Endothelial cell (in vitro differentiated cells): ENCODE measurements at regions not wholly inside any gene's neighbourhood (a gene's known extent, or its start where the extent isn't known, plus 50 kb on each side); places are given as distances from the start of the nearest gene placed in this dataset.

Experiments
- DNase-seq: peaks from one replicate; pipeline ENCODE4 v3.0.0; 2021; ENCODE audit warnings: low spot score
- H3K27ac Mint-ChIP-seq: one replicate; pipeline ENCODE4 v1.8.0; 2021; ENCODE audit warnings: mixed read lengths, inconsistent platforms; ENCODE audit not compliant: unreplicated experiment
- H3K27me3 Mint-ChIP-seq: one replicate; pipeline ENCODE4 v1.8.0; 2021; ENCODE audit warnings: mild to moderate bottlenecking, moderate library complexity, mixed read lengths, inconsistent platforms; ENCODE audit not compliant: unreplicated experiment
- H3K36me3 Mint-ChIP-seq: one replicate; pipeline ENCODE4 v1.8.0; 2021; ENCODE audit warnings: mild to moderate bottlenecking, low read depth, mixed read lengths, inconsistent platforms; ENCODE audit not compliant: unreplicated experiment
- H3K4me1 Mint-ChIP-seq: one replicate; pipeline ENCODE4 v1.8.0; 2021; ENCODE audit warnings: mild to moderate bottlenecking, mixed read lengths, inconsistent platforms; ENCODE audit not compliant: unreplicated experiment
- H3K4me3 Mint-ChIP-seq: one replicate; pipeline ENCODE4 v1.8.0; 2021; ENCODE audit warnings: mild to moderate bottlenecking, mixed read lengths, inconsistent platforms; ENCODE audit not compliant: unreplicated experiment
- H3K9me3 Mint-ChIP-seq: one replicate; pipeline ENCODE4 v1.8.0; 2021; ENCODE audit warnings: mixed read lengths, inconsistent platforms; ENCODE audit not compliant: unreplicated experiment
- CTCF ChIP-seq: fragments of 200-600 bp; sonication (generic); IDR thresholded peaks from one replicate; pipeline ENCODE4 v1.5.0; 2021; ENCODE audit warnings: antibody characterized with exemption; ENCODE audit not compliant: unreplicated experiment

- no peak for TF ChIP-seq CTCF
- Mint-ChIP-seq H3K4me1 (peaks cover 5% of the 10 kb centered on the region), H3K4me3 (no peak overlapping the region)
Observed at GRCh38 chr6:14704383-14705271, 541.2 kb upstream of the JARID2 start.

GRCh38 chr6:14705841-14706377 lies 540.0 kb upstream of the JARID2 start:
- Mint-ChIP-seq H3K27ac (no peak overlapping the region), H3K4me1 (peaks cover 5% of the 10 kb centered on the region), H3K27me3 (no peaks in the 10 kb centered on the region), H3K9me3 (no peaks in the 10 kb centered on the region), H3K4me3 (no peak overlapping the region), H3K36me3 (no peaks in the 10 kb centered on the region)
- no peak for TF ChIP-seq CTCF
- no peak for DNase-seq

More at GRCh38 chr6:14704383-14705271, 541.2 kb upstream of the JARID2 start:
- Mint-ChIP-seq H3K27me3 (no peaks in the 10 kb centered on the region), H3K36me3 (no peaks in the 10 kb centered on the region), H3K9me3 (no peaks in the 10 kb centered on the region), H3K27ac (no peak overlapping the region)
- DNase-seq, result no peak

GRCh38 chr6:14706378-14706929 lies 539.4 kb upstream of the JARID2 start:
- peaks cover 5% of the 10 kb centered on the region for H3K4me1 Mint-ChIP-seq
- no peak overlapping the region for H3K4me3 Mint-ChIP-seq
- no peak for DNase-seq
- H3K36me3 Mint-ChIP-seq, result no peaks in the 10 kb centered on the region
- H3K27ac Mint-ChIP-seq, result no peak overlapping the region
- H3K27me3 Mint-ChIP-seq, result no peaks in the 10 kb centered on the region
- no peaks in the 10 kb centered on the region for H3K9me3 Mint-ChIP-seq
- TF ChIP-seq CTCF, result no peak

- Mint-ChIP-seq H3K4me3 (no peak overlapping the region), H3K36me3 (no peaks in the 10 kb centered on the region), H3K27ac (no peak overlapping the region), H3K27me3 (no peaks in the 10 kb centered on the region), H3K4me1 (peaks cover 5% of the 10 kb centered on the region), H3K9me3 (no peaks in the 10 kb centered on the region)
- TF ChIP-seq CTCF, result no peak
- no peak for DNase-seq
Observed at GRCh38 chr6:14707276-14707675, 538.6 kb upstream of the JARID2 start.

- Mint-ChIP-seq H3K9me3 (no peaks in the 10 kb centered on the region), H3K4me1 (peaks cover 5% of the 10 kb centered on the region), H3K27me3 (no peaks in the 10 kb centered on the region), H3K4me3 (no peak overlapping the region), H3K27ac (no peak overlapping the region), H3K36me3 (no peaks in the 10 kb centered on the region)
- DNase-seq, result no peak
- TF ChIP-seq CTCF, result no peak
Observed at GRCh38 chr6:14707971-14708465, 537.9 kb upstream of the JARID2 start.
